GM19324 (cell line): ENCODE measurements at regions not wholly inside any gene's neighbourhood (a gene's known extent, or its start where the extent isn't known, plus 50 kb on each side); places are given as distances from the start of the nearest gene placed in this dataset.
"Not testable (repeated sequence)": the region's sequence is repeated elsewhere in the genome, so short reads cannot be mapped to it uniquely, and the experiment has no call there.

Experiments used
- ATAC-seq: cut with Tn5 transposase; IDR thresholded peaks from one replicate; pipeline ENCODE4 v1.9.1; 2021; ENCODE audit warnings: mild to moderate bottlenecking, moderate library complexity; ENCODE audit not compliant: unreplicated experiment, low FRiP score

GRCh38 chr13:73171926-73172325 is 113.1 kb downstream of the KLF5 start:
- no peak for ATAC-seq

- no peak for ATAC-seq
Observed at GRCh38 chr13:73171271-73171682, 112.5 kb downstream of the KLF5 start.

GRCh38 chr13:73169971-73170370 is 111.2 kb downstream of the KLF5 start:
- ATAC-seq, result no peak

GRCh38 chr13:73168953-73169401 is 110.2 kb downstream of the KLF5 start:
- ATAC-seq, result no peak

GRCh38 chr13:73168226-73168952 is 109.6 kb downstream of the KLF5 start:
- ATAC-seq, result no peak

- no peak for ATAC-seq
Observed at GRCh38 chr13:73167028-73167820, 108.4 kb downstream of the KLF5 start.

GRCh38 chr13:73166204-73166603 is 107.4 kb downstream of the KLF5 start:
- no peak for ATAC-seq

- no peak for ATAC-seq
Observed at GRCh38 chr13:73162912-73163911, 104.4 kb downstream of the KLF5 start.

- not testable (repeated sequence) for ATAC-seq
Observed at GRCh38 chr13:73160371-73161031, 101.7 kb downstream of the KLF5 start.

GRCh38 chr13:73158851-73159250 is 100.0 kb downstream of the KLF5 start:
- no peak for ATAC-seq

GRCh38 chr13:73157031-73157430 is 98.2 kb downstream of the KLF5 start:
- no peak for ATAC-seq

GRCh38 chr13:73146707-73147106 is 87.9 kb downstream of the KLF5 start:
- no peak for ATAC-seq

GRCh38 chr13:73142071-73142470 is 83.3 kb downstream of the KLF5 start:
- ATAC-seq, result no peak

- no peak for ATAC-seq
Observed at GRCh38 chr13:73141292-73141771, 82.5 kb downstream of the KLF5 start.

- ATAC-seq, result no peak
Observed at GRCh38 chr13:73140801-73141200, 82.0 kb downstream of the KLF5 start.

GRCh38 chr13:73138638-73139491 is 80.1 kb downstream of the KLF5 start:
- ATAC-seq, result no peak

GRCh38 chr13:73138276-73138637 is 79.5 kb downstream of the KLF5 start:
- ATAC-seq, result no peak

GRCh38 chr13:73136776-73137175 is 78.0 kb downstream of the KLF5 start:
- no peak for ATAC-seq

- no peak for ATAC-seq
Observed at GRCh38 chr13:73133531-73133930, 74.7 kb downstream of the KLF5 start.
